ENCODE measurements at regions not wholly inside any gene's neighbourhood (a gene's known extent, or its start where the extent isn't known, plus 50 kb on each side); places are given as distances from the start of the nearest gene placed in this dataset.

DNA sequence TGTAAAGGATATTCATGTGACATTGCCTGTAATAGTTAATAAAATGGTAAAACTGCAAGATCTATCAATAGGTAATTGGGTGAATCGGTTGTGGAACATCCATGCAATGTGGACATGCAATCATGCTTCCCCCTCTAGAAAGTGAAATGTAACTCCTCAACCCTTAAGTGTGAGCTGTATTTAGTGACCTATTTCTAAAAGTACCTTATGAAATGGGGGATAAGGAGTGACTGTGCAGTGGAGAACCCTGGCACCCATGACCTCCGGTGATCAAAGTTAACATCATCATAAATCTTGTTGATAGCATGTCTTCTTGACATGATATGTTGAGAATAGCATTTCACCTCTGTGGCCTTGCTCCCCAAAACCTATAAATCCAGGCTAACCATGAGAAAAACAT, 53.6 kb upstream of the PPARGC1A start:
- ATAC-seq, result no peak
- TF ChIP-seq GLIS3 (CRISPR knock-in tag; IDR thresholded peaks at IDR 0.05), result no peak
- no peak for TF ChIP-seq ZNF565 (CRISPR knock-in tag; conservative IDR thresholded peaks at IDR 0.05; ENCODE audit: low read depth)
- no peak for TF ChIP-seq OSR1 (CRISPR knock-in tag; IDR thresholded peaks at IDR 0.05)
- TF ChIP-seq CSDC2 (CRISPR knock-in tag; IDR thresholded peaks at IDR 0.05), result no peak
- TF ChIP-seq PPARA (CRISPR knock-in tag; IDR thresholded peaks at IDR 0.05; ENCODE audit: borderline replicate concordance), result no peak
- TF ChIP-seq, protein P1, sequence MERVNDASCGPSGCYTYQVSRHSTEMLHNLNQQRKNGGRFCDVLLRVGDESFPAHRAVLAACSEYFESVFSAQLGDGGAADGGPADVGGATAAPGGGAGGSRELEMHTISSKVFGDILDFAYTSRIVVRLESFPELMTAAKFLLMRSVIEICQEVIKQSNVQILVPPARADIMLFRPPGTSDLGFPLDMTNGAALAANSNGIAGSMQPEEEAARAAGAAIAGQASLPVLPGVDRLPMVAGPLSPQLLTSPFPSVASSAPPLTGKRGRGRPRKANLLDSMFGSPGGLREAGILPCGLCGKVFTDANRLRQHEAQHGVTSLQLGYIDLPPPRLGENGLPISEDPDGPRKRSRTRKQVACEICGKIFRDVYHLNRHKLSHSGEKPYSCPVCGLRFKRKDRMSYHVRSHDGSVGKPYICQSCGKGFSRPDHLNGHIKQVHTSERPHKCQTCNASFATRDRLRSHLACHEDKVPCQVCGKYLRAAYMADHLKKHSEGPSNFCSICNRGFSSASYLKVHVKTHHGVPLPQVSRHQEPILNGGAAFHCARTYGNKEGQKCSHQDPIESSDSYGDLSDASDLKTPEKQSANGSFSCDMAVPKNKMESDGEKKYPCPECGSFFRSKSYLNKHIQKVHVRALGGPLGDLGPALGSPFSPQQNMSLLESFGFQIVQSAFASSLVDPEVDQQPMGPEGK (CRISPR knock-in tag; IDR thresholded peaks at IDR 0.05; ENCODE audit: borderline replicate concordance), result no peak

DNA sequence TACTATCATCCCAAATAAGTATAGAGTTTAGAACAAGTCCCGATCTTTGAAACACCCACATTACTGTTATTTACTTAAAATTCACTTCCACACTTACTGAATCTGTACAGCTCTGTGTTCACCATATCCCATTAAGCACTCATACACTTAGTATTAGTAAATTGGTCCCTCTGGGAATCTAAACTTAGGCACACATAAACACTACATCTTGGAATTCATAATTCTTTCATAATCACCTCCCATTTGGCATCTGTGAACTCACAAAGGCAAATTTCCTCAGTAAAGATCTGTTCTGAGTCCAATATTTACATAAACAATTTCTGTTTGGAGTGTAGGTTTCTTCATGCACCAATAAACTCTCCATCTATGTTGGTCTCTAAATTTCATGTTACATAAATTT, 52.6 kb upstream of the PPARGC1A start:
- ATAC-seq, result no peak
- TF ChIP-seq OSR1 (CRISPR knock-in tag; IDR thresholded peaks at IDR 0.05) (no peak), BACH2 (CRISPR knock-in tag; IDR thresholded peaks at IDR 0.05; ENCODE audit: borderline replicate concordance) (no peak), SNAI2 (CRISPR knock-in tag; IDR thresholded peaks at IDR 0.05) (no peak), ISL1 (CRISPR knock-in tag; IDR thresholded peaks at IDR 0.05) (no peak)
- TF ChIP-seq, protein P1 (CRISPR knock-in tag; IDR thresholded peaks at IDR 0.05; ENCODE audit: borderline replicate concordance), result no peak
- TF ChIP-seq, protein P2, sequence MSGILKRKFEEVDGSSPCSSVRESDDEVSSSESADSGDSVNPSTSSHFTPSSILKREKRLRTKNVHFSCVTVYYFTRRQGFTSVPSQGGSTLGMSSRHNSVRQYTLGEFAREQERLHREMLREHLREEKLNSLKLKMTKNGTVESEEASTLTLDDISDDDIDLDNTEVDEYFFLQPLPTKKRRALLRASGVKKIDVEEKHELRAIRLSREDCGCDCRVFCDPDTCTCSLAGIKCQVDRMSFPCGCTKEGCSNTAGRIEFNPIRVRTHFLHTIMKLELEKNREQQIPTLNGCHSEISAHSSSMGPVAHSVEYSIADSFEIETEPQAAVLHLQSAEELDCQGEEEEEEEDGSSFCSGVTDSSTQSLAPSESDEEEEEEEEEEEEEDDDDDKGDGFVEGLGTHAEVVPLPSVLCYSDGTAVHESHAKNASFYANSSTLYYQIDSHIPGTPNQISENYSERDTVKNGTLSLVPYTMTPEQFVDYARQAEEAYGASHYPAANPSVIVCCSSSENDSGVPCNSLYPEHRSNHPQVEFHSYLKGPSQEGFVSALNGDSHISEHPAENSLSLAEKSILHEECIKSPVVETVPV (CRISPR knock-in tag; IDR thresholded peaks at IDR 0.05), result no peak
